ENCODE measurements at regions not wholly inside any gene's neighbourhood (a gene's known extent, or its start where the extent isn't known, plus 50 kb on each side); places are given as distances from the start of the nearest gene placed in this dataset.

DNA sequence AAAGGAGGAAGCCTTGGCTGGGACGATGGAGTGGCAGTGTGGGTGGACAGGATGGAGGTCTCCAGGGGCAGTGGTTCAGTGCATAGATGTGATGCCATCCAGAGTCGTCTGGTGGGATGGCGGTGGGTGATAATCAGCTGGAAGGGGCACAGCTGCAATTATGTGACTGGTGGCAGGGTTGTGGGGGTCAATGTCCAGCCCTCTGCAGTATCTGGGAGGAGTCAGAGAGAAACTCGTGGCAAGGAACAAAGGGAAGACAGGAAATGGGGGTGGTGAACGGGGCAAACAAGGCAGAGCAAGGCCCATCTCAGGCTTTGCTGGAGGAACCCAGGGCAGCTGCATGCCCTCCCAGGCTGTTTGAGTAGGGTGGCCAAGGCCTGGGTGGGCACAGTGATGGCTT lies 118.3 kb upstream of the USP24 start:
- DNase-seq = no peak

DNA sequence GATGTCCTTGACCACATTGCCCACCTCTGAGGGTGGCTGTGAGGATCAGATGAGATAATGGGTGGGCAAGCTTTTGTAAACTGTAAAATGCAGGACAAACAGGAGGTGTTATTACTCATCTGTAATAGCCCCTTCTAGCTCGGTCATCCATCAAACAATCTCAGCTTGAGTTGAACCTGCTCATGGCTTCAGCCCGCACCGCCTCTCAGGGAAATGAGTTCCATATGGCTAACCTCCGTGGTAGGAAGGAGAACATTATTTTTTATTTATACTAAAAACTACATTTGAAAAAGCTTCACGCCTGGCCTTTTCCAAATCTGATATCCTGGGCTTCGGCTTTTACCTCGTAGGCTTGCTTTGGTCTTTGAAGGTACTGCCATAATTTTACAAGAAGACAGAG lies 116.2 kb upstream of the USP24 start:
- no peak for DNase-seq

DNA sequence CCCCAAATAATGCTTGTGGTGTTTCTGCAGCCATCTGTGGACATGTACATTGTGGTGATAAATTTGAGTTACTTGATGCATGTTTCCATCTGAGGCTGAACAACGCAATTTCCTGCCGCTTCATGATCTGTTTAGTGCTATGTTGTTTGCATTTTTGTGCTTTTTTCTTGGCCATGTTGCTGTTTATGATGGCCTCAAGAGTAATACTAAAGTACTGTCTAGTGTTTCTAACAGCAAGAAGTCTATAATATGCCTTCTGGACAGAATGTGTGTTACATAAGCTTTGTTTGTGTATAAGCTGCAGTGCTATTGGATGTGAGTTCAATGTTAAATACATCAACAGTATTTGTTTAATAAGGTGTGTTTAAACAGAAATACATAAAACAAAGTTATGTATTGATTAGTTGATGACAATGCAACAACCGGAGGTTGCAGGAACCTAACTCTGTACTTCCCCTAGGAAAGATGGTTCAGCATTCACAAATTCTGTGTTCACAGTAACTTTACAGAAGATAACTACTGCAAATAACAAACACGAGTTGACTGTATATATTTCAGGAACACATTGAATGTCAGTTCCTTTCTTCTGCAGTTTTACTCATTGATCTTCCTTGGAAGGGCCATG lies 114.8 kb upstream of the USP24 start:
- no peak for DNase-seq

DNA sequence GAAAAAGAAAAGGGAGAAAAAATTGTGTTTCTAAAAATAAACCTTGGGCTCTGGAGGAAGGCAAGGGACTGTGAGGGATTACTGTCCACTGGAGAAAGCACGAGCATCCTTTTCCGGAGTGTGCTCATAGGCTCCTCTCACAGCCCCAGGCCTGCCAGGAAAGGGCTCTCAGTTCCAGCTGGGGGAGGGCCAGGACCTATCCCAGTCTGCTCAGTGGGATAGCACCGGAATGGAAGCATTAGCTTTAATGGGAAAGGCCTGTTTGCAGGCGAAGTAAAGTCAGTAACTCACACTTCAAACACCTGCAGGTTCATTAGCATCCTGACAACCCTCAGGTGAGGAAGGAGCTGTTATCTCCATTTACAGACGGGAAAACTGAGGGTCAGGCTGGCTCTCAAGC lies 113.9 kb upstream of the USP24 start:
- DNase-seq = no peak

DNA sequence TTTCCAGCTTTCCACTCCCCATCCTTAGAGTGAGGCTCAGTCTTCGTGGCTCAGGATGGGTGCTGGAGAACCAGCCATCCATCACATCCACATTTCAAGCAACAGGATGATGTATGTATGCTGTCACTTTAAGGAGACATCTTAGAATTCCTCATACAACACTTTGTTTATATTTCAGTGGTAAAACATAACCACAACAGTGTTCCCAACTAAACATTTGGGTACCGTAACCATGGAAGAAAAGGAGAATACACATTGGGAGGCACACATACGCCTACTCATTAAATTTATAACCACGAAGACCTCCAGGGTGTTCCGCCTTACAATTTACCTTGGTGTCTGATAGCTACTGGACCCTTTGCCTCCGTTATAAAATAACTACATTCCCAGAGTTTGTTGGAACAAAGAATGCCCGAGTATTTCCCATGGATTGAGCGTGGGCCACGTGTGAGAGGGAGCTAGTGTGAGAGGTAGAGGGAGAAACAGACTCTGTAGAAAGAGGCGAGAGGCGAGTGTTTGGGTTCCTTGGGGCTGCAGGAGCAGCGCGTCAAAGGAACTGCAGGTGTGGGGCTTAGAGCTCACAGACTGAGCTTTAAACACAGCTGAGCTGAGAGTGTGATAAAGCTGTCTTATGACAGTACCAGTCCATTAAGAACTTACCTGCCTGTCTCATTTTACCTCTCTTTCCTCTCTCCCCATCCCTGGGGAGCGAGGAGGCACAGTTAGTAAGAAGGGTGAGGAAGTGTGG lies 111.5 kb upstream of the USP24 start:
- DNase-seq = no peak

DNA sequence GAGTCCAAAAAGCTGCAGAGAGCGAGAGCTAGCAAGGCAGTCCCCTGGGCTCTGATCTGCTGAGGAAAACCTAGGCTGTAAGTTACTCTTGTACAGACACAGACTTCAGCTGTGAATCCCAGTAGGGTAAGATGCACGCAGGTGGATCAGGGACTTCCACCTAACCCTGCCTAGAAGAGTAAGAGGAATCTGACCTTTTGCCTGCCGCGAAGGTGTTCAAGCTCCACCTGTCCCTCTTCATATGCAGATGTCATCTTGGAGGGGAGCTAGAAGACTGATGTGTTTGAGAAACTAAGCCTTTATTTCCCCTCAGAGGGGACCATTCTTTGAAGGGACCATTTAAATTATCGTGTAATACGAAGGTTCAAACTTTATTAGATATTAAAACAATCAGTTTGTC lies 108.6 kb upstream of the USP24 start:
- DNase-seq = no peak

DNA sequence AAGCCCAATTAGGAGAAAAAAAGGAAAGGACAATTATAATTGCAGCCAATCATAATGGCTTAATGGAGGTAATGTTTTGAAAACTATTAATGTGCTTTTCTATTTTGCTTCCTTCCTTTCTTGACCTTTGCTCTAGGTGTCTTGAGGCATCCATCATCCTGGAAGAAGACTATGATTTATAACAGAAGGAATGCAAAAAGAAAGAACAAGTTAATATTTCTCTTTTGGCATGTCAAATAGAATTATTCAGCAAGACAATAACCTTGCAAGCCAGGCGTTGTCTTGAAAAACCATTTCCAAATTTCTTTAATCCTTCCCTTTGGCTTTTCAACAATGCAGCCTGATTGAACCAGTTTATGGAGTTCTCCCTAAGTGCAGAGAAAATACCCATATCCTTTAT lies 107.7 kb upstream of the USP24 start:
- DNase-seq = no peak

DNA sequence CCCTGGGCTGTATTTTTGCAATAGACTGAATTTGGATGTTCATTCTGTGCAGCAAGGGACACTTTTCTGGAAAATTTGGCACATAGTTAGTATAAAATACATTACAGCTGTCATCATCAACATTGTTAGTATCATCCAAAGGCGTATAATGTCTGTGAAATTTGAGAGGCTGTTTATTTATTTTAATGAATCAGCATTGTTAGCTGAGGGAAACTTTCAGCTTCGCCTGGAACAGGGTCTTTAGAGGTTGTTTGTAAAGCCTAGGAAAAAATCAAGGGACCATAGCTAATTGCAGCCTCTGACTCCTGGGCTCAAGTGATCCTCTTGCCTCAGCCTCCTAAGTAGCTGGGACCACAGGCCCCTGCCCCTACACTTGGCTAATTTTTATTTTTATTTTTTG lies 106.8 kb upstream of the USP24 start:
- DNase-seq = no peak

DNA sequence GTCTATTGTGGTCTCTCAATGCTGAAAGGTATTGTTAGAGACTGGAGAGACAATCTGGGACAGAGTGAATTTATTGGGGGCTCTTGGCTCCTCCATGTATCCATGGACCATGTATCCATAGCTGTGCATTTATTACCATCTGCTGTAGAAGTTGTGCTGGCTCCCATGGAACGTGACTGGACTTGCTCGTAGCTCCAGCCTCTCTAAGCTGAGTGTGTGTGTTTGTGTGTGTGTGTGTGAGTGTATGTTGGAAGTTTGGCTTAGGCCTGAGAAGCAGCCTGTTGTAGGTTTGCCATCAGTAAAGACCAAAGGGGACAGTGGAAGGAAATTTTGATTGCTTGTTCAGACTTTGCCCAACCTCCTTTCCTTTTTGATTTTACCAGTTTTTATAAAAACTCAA lies 105.7 kb upstream of the USP24 start:
- no peak for DNase-seq

DNA sequence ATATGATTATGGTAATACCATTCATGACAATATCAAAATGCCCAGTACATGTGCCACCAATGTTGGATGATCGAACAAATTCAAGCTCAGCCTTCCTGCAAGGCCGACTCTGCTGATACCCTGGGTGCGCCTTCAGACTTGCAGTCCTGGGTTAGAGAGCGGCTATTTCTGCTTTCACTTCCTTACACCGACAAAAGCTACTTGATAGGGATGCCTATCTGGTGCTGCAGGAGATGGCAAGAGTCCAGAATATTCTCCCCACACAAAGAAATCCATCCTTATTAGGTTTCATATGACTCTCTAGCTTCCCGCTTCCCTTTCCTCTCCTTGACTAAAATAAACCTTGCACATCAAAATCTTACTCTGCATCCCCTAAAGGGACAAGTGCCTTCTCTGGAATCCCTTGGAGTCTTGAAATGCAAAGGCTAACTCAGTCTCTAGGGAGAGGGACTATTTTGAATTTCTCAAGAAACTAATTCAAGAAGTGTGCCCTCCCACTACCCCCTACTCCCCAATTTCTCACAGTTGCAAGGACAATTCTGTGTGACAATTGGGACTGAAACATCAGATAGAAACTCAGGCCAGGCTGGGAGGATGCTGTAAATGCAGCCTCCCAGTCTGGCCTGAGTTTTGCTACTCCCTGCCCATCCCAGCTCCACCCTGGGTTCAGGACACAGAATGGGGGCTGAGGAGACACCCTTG lies 103.1 kb upstream of the USP24 start:
- DNase-seq = no peak

DNA sequence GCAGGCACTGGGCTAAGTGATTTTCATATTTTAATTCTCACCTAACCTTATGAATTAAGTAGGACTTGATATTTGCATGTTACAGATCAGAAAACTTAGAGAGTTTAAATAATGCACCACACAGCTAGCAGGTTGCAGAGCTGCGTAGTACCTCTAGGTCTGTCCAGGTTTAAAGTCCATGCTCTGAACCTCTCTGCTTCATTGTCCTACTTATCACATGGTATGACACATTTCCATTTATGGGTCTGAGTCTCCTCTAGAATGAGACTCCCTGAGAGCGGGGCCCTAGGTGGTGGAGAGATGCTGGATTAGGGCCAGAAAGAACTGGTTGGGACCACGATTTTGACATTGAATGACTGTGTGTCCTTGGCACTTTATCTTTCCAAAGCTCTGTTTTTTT lies 102.5 kb upstream of the USP24 start:
- DNase-seq = no peak

DNA sequence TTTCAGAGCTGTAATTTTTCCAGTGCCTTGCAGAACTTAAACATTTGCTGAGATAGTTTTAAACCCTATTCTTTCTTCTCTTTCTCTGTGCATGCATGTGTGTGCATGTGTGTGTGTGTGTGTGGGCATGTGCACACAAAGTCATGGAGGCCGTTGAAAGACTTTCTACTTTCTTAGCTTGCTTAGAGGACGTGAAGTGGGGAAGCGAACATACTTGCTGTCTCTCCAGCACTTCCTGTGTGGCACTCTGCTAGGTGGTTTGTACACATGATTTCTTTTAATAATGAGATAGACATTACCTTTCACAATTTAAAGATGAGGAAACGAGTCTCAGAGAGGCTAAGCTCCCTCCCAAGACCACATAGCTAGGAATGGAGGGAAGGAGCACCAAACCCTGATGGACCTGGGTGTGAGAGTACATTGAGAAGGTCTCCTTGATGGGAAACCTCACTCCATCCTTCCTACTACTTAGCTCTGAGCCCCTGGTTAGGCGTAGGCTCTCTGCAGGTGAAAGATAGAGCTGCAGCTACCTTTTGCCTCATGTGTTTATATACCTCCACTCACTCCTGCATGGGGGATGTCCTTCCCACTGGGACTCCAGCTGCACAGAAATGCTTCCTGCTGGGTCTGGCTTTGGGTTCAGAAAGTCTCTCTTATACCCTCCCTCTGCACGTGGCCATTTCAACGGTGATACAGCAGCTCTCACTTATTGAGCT lies 101.9 kb upstream of the USP24 start:
- no peak for DNase-seq

DNA sequence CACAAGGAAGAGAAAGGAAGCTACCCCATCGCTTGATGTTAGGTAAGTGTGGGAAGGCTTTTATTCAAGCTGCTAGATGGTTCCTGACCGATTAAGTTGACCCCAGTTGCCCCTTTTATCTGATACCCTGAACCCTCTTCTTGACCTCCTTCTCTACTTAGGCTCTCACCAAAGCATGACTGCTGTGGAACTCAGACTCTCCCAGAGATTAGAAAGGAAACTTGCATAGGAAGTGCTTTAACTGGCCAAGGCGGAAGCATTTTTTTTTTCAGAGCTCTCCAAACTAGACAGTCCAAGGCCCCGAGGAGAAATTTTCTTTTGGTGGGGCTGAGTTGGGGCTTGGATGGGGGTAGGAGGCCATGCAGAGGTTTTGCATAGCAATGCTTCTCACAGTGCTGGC lies 101.3 kb upstream of the USP24 start:
- no peak for DNase-seq

DNA sequence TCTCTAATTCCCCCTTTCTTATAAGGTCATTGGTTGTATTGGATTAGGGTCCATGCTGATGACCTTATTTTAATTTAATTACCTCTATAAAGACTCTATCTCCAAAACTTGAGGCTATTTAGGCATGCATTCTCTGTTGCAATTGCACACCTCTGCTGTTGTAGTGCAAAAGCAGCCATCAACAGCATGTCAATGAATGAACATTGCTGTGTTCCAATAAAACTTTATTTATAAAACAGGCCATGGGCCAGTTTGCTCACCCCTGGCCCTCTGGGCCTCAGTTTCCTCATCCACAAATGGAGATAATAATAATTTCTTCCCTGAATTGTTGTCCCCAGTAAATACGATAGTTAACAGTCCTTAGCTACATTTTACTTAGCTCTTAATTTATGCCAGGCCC lies 100.4 kb upstream of the USP24 start:
- DNase-seq = no peak

DNA sequence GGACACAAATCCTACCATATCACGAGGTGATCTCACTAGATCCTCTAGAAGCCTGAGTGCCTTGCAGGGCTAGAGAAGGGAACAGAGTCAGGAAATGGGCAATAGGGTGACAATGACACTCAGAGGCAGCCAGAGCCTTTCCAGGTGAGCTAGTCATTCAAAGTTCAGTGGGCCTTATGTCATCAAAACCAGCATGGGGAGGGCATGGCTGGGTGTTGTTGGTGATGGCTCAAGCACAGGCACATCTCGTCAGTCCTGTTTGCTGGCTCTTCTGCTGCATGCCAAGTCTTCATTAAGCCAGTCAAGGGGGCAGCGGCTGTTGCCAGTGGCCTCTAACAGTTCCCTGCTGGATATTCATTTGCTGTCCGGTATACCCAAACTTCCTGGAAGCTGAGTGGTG lies 99.6 kb upstream of the USP24 start:
- no peak for DNase-seq

DNA sequence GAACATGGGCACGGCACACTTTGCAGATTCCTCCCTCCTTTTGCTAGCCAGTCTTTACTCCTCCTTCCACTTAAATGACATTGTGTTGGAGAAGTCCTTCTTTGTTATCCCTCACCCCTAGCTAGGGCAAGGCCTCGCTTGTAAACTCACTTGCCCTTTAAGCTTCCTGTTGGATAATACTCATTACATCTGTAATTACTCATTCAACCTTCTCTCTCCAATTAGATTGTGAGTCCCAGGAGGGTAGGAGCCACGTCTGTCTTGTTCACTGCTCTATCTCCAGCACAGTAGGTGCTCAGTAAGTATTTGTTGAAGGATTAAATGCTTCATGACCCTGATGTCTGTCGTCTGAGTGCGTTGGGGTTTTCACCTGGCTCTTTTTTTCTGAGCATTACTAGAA lies 98.7 kb upstream of the USP24 start:
- DNase-seq = no peak

DNA sequence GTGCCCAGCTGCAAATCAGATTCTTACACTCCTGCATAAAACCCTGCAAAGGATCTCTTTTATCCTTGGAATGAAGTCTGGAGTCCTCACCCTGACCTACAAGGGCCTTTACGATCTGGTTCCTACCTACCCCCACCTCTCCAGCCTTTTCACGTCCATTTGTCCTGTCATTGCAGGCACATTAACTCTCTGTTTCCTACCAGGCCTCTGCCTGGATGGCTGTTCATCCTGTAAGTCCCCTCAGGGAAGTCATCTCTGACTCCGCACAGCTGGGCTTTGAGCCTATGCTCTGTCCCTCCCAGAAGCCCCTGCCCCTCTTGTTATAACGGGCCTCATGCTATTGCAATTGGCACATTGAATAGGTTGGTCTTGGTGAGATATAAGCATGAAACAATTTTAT lies 96.8 kb upstream of the USP24 start:
- no peak for DNase-seq

DNA sequence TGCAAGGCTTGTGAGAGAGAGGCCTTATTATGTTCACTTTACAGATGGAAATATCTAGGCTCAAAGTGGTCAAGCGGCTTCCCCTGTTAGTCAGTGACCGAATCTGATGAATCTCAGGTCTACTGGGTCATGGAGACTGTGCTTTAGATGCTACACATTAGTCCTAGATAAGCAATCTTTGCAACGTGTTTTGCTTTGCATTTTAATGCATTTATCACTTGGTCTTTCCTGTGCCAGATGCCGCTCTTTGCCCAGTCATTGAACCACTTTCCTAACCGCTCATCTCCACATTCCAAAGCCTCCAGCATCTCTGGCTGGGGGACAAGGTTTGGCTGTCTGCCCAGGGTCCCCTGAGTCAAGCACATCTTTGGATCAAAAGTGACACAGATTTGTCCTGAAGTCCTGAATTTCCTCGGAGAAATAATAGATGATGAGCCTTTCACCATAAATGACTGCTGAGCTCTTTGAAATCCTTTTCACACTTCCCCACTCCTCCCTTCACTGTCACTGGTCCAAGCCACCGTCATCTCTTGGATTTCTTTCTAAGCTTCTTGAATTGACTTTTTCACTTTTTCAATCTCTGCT lies 96.0 kb upstream of the USP24 start:
- DNase-seq = no peak

DNA sequence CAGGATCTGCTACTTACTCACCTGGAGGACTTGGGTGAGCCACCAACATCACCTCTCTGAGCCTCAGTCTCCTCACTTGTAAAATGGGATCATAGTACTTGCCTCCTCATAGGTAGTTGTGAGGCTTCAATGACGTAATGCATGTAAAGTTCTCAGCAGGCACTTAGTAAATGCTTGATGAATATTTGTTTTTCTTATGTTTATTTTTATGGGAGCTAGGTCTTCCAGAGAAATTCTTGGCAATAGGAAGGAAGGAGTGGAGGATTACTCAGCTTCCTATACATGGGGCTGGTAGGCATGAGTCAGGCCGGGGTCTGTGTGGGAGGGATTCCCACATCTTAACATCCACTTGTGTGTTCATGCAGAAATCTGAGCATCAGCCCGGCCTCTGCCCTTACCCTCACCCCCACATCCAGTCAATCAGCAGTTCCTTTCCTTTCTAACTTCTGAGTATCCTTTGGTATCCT lies 95.4 kb upstream of the USP24 start:
- no peak for DNase-seq

DNA sequence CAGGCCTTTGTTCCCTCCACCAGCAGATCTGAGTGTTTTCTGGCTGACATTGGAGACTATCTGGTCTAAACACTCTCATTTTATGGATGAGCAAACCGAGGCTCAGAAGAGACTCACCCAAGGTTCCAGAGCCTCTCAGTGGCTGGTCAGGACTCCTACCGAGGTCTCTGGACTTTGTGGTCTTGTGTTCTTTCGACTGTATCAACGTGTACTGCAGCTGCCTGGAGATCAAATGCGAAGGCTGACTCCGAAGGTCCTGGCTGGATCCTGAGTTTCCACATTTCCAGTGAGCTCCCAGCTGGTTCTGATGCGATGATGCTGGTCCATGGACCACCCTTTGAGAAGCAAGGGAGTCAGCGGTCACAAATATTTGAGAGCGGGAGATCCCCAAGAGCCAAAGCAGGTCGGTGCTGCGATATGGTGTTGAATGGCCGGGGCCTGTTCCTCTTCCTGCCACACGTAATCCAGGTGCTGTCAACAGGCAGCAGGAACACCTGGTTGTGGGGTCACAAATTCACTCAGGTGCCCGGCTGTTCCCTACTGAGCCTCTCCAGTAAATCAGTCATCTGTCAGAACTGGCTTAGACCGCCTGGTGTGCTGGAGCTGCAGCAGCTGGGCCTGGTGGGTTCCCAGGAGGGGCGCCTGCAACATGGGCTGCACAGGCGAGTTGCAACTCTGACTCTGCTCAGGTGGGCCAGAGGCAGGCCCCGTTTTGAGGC lies 94.8 kb upstream of the USP24 start:
- no peak for DNase-seq

DNA sequence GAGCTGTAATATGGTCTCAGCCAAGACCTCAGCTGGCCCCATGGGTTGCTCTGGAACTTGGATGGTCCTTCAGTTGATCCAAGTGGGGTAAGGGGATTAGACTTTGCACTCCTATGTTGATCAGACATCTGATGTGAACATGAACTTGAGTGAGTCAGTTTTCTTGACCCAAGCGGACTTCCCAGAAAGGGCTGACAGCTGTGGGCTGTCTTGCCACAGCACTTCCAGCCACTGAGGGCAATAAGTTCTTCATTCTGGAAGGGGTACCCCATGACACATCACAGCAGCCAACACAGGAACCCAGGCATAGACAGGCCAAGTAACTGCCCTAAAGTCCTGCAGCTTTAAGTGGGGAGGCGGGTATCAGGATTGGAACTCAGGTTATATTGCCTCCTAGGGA lies 93.9 kb upstream of the USP24 start:
- no peak for DNase-seq

DNA sequence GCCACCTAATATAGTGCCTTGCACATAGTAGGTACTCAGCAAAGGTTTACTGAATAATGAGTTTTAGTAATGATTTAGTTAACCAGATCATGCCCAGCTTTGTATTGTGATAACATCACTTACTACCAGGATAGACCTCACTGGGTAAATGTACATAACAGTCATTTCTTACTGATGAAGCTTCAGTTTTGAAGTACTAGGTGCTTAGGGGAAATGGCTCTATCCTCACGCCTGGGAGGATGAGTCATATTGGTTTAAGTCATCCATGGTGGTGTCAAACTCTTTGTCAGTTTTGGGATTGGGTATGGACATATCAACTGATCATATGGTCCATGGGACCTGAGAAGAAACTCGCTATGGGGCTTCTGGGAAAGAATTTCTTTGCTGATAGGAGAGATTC lies 90.6 kb upstream of the USP24 start:
- DNase-seq = no peak

Measured in NK-92 treated with Interleukin-12 subunit alpha and Interleukin-12 subunit beta, amount 100 ng/mL, for 24 hours (cell line).